ENCODE measurements at regions not wholly inside any gene's neighbourhood (a gene's known extent, or its start where the extent isn't known, plus 50 kb on each side); places are given as distances from the start of the nearest gene placed in this dataset.

DNA sequence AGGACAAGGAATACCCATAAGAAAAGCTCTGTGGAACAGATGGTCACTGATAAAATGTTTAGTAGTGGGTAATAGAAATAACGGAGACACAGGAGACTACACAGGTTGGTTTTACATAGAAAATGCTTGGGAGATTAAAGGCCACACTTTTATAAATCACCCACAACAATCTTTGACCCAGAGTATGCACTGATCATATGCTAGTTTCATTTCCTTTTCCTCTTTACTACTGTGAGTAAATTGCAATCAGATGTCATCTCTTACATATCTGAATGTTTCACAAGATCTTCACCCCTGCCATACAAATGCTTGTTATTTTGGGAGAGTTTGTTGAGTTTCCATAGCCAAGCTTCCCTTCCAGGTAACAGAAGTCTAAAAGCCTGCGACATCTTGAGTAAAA lies 978.4 kb upstream of the KLHL29 start:
- Histone ChIP-seq H3K27me3 (no peaks in the 10 kb centered on the region), H2AFZ (replicated peaks) (no peak overlapping the region), H3K9ac (no peak overlapping the region), H3K4me2 (no peak overlapping the region), H3K36me3 (no peaks in the 10 kb centered on the region), H3K27ac (no peak overlapping the region), H3K79me2 (ENCODE audit: low read depth) (no peaks in the 10 kb centered on the region), H3K4me3 (no peak overlapping the region), H3K9me3 (ENCODE audit: low read depth) (no peaks in the 10 kb centered on the region), H3F3A (ENCODE audit: low read depth) (no peaks in the 10 kb centered on the region), H4K20me1 (ENCODE audit: low read depth) (no peaks in the 10 kb centered on the region), H3K4me1 (peaks cover 8% of the 10 kb centered on the region)
- H3K9me3 Mint-ChIP-seq = no peaks in the 10 kb centered on the region
- H3K36me3 Mint-ChIP-seq = no peaks in the 10 kb centered on the region
- no peak overlapping the region for H3K4me3 Mint-ChIP-seq
- H3K27me3 Mint-ChIP-seq (ENCODE audit: insufficient read depth, low read depth) = peaks cover 2% of the 10 kb centered on the region
- DNase-seq (ENCODE audit: low spot score) = no peak
- no peak for TF ChIP-seq EZH2phosphoT487 (IDR thresholded peaks at IDR 0.05)
- no peak for TF ChIP-seq EZH2 (IDR thresholded peaks at IDR 0.05)
- TF ChIP-seq, protein P1, sequence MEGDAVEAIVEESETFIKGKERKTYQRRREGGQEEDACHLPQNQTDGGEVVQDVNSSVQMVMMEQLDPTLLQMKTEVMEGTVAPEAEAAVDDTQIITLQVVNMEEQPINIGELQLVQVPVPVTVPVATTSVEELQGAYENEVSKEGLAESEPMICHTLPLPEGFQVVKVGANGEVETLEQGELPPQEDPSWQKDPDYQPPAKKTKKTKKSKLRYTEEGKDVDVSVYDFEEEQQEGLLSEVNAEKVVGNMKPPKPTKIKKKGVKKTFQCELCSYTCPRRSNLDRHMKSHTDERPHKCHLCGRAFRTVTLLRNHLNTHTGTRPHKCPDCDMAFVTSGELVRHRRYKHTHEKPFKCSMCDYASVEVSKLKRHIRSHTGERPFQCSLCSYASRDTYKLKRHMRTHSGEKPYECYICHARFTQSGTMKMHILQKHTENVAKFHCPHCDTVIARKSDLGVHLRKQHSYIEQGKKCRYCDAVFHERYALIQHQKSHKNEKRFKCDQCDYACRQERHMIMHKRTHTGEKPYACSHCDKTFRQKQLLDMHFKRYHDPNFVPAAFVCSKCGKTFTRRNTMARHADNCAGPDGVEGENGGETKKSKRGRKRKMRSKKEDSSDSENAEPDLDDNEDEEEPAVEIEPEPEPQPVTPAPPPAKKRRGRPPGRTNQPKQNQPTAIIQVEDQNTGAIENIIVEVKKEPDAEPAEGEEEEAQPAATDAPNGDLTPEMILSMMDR (IDR thresholded peaks at IDR 0.05) = no peak
- H3K27ac Mint-ChIP-seq = no peak overlapping the region
- H3K4me1 Mint-ChIP-seq = peaks cover 4% of the 10 kb centered on the region

DNA sequence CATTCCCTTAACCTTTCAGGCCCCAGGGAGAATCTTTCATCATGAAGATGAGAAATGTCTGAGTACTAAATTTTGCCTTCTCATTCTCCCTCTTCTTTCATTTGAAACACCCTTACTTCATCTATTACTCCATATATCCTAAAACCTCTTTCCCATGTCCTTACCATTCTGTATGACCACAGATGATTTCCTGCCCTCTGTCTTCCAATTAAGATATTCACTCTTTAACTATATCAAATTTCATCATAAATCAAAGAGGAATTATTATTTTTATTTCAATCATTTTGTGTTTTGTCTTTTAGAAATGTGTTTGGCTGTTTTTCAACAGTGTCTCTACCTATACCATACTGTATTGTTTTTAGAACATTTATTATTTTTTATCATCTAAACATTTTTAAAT lies 964.9 kb upstream of the KLHL29 start:
- Mint-ChIP-seq H3K27me3 (ENCODE audit: insufficient read depth, low read depth) (no peaks in the 10 kb centered on the region), H3K4me3 (no peak overlapping the region), H3K9me3 (peaks cover 22% of the 10 kb centered on the region), H3K27ac (no peak overlapping the region), H3K4me1 (no peaks in the 10 kb centered on the region), H3K36me3 (peaks cover 1% of the 10 kb centered on the region)
- Histone ChIP-seq H3K4me3 (no peak overlapping the region), H3K9me3 (ENCODE audit: low read depth) (peaks cover 10% of the 10 kb centered on the region), H3K4me2 (no peak overlapping the region), H3F3A (ENCODE audit: low read depth) (no peaks in the 10 kb centered on the region), H4K20me1 (ENCODE audit: low read depth) (no peaks in the 10 kb centered on the region), H3K27ac (no peak overlapping the region), H3K36me3 (peaks cover 5% of the 10 kb centered on the region), H3K4me1 (no peaks in the 10 kb centered on the region), H3K79me2 (ENCODE audit: low read depth) (no peaks in the 10 kb centered on the region), H3K27me3 (no peaks in the 10 kb centered on the region), H3K9ac (no peak overlapping the region), H2AFZ (replicated peaks) (no peak overlapping the region)
- TF ChIP-seq EZH2phosphoT487 (IDR thresholded peaks at IDR 0.05) (no peak), EZH2 (IDR thresholded peaks at IDR 0.05) (no peak)
- TF ChIP-seq, protein P1 (IDR thresholded peaks at IDR 0.05) = no peak
- no peak for DNase-seq (ENCODE audit: low spot score)

DNA sequence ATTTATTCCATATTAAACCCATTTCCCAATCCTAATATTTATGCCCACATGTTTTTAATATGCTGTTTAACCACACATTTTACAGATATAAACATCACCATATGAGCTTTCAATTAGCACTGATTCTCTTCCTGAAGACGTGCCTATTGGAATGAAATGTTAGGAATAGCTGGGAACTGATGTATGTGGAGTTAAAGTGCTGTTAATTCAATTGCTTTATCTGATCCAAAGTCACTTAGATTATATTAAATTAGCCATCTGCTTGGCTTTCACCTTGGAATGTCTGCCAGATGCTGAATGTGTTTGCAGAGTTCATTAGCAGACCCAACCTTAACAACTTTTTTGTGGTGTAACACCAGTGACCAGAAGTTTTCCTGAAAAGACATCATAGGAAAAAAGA lies 942.9 kb upstream of the KLHL29 start:
- peaks cover under 1% of the 10 kb centered on the region for H3K9me3 Mint-ChIP-seq
- DNase-seq (ENCODE audit: low spot score) = no peak
- no peak overlapping the region for H3K27ac Mint-ChIP-seq
- no peaks in the 10 kb centered on the region for H3K4me1 Mint-ChIP-seq
- no peak overlapping the region for H3K4me3 ChIP-seq
- H3K4me1 ChIP-seq = no peaks in the 10 kb centered on the region
- no peaks in the 10 kb centered on the region for H3K9me3 ChIP-seq (ENCODE audit: low read depth)
- H3K27me3 ChIP-seq = no peaks in the 10 kb centered on the region
- no peak overlapping the region for H3K27ac ChIP-seq
- H2AFZ ChIP-seq (replicated peaks) = no peak overlapping the region
- H3K4me3 Mint-ChIP-seq = no peak overlapping the region
- H3K27me3 Mint-ChIP-seq (ENCODE audit: insufficient read depth, low read depth) = peaks cover 3% of the 10 kb centered on the region
- H3F3A ChIP-seq (ENCODE audit: low read depth) = no peaks in the 10 kb centered on the region
- H3K36me3 Mint-ChIP-seq = no peaks in the 10 kb centered on the region
- no peak overlapping the region for H3K4me2 ChIP-seq
- no peaks in the 10 kb centered on the region for H3K36me3 ChIP-seq
- H3K9ac ChIP-seq = no peak overlapping the region
- TF ChIP-seq EZH2 (IDR thresholded peaks at IDR 0.05) = no peak
- no peaks in the 10 kb centered on the region for H3K79me2 ChIP-seq (ENCODE audit: low read depth)
- H4K20me1 ChIP-seq (ENCODE audit: low read depth) = no peaks in the 10 kb centered on the region

DNA sequence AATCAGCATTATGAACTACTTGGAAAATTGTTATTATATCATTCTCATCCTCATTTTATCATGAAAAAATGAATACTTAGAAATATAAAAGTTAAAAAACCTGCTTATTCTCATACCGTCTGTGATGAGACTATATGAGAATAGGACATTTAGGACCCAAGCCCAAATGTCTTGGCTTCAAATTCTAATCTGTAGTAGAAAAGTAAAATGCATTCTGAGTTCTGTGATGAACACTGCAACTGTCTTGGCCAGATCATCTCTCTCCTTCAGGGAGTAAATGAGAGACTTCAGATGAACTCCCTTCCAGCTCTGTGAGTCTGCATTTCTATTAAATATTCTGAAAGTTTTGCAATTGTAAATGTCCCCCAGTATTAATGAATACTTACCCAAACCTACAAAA lies 940.7 kb upstream of the KLHL29 start:
- no peaks in the 10 kb centered on the region for H3K4me1 ChIP-seq
- no peaks in the 10 kb centered on the region for H3K79me2 ChIP-seq (ENCODE audit: low read depth)
- H3K4me1 Mint-ChIP-seq = no peaks in the 10 kb centered on the region
- H3F3A ChIP-seq (ENCODE audit: low read depth) = no peaks in the 10 kb centered on the region
- H3K9me3 ChIP-seq (ENCODE audit: low read depth) = peaks cover 7% of the 10 kb centered on the region
- H3K27me3 ChIP-seq = no peaks in the 10 kb centered on the region
- no peak overlapping the region for H3K4me2 ChIP-seq
- H2AFZ ChIP-seq (replicated peaks) = no peak overlapping the region
- H3K9ac ChIP-seq = no peak overlapping the region
- no peaks in the 10 kb centered on the region for H3K36me3 Mint-ChIP-seq
- H3K4me3 Mint-ChIP-seq = no peak overlapping the region
- H3K27ac Mint-ChIP-seq = no peak overlapping the region
- H3K36me3 ChIP-seq = no peaks in the 10 kb centered on the region
- no peaks in the 10 kb centered on the region for H3K27me3 Mint-ChIP-seq (ENCODE audit: insufficient read depth, low read depth)
- H4K20me1 ChIP-seq (ENCODE audit: low read depth) = no peaks in the 10 kb centered on the region
- no peak overlapping the region for H3K27ac ChIP-seq
- peaks cover 7% of the 10 kb centered on the region for H3K9me3 Mint-ChIP-seq
- TF ChIP-seq, protein P1 (IDR thresholded peaks at IDR 0.05) = no peak
- TF ChIP-seq EZH2 (IDR thresholded peaks at IDR 0.05) (no peak), EZH2phosphoT487 (IDR thresholded peaks at IDR 0.05) (no peak)
- H3K4me3 ChIP-seq = no peak overlapping the region
- no peak for DNase-seq (ENCODE audit: low spot score)
